GM21381 (cell line): ENCODE measurements at regions not wholly inside any gene's neighbourhood (a gene's known extent, or its start where the extent isn't known, plus 50 kb on each side); places are given as distances from the start of the nearest gene placed in this dataset.

Source experiments
- ATAC-seq: cut with Tn5 transposase; IDR thresholded peaks from one replicate; pipeline ENCODE4 v1.9.1; 2021; ENCODE audit warnings: mild to moderate bottlenecking, moderate library complexity; ENCODE audit not compliant: unreplicated experiment

DNA sequence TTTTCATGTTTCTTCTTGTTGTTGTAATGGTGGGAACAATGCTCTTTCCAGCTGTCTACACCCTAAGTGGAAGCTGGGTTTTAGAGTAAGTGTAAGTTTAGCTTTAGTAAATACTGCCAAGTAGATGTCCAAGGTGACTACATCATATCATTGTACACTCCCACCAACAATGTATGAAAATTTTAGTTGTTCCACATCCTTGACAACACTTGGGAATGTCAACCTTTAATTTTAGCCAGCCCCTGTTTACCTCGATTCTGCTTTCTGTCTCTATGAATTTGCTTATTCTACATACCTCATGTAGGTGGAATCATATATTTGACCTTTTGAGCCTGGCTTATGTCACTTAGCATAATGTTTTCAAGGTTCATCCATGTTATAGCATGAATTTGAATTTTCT lies 93.0 kb downstream of the MTPAP start:
- ATAC-seq = no peak

DNA sequence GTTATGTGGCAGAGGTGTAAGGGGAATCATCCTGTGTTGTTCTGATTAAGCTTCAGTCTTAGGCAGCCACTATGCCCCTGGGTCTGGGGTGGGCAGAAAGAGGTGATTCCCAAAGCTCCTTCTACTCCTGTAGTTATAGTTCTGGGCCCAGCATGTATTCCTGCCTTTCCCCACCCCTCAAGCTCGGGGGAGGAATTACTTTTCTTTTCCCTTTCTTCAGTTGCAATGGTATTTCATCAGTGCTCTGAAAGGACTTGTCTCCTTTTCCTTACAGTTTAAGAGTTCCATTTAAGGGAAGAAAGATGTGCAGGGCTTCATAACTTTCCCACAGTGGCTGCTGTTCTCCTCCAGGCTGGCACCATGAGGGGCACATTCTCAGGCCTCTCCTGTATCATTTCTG lies 94.2 kb downstream of the MTPAP start:
- no peak for ATAC-seq

DNA sequence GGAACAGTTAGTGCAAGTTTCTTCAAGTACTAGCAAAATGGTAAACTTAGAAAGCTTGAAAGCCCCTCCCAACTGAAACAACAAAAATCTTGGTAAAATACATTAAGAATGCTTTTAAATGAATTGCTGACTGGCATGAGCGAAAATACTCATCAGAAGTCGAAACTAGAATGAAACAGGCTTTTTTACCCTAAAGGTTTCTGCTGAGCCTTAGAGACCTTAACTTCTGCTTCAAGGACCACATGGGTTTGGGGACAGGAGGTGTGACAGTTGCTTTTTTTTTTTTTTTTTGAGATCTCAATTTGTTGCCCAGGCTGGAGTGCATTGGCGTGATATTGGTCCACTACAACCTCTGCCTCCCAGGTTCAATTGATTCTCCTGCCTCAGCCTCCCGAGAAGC lies 100.3 kb downstream of the MTPAP start:
- ATAC-seq = no peak

DNA sequence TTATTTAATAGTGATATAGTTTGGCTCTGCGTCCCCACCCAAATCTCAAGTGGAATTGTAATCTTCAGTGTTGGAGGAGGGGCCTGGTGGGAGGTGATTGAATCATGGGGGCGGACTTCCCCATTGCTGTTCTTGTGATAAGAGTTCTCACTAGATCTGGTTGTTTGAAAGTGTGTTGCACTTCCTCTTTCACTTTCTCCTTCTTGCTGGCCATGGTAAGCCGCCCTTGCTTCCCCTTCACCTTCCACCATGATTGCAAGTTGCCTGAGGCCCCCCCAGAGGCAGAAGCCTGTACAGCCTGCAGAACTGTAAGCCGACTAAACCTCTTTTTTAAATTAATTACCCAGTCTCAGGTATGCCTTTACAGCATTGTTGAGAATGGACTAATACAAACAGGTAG lies 101.4 kb downstream of the MTPAP start:
- ATAC-seq = no peak

DNA sequence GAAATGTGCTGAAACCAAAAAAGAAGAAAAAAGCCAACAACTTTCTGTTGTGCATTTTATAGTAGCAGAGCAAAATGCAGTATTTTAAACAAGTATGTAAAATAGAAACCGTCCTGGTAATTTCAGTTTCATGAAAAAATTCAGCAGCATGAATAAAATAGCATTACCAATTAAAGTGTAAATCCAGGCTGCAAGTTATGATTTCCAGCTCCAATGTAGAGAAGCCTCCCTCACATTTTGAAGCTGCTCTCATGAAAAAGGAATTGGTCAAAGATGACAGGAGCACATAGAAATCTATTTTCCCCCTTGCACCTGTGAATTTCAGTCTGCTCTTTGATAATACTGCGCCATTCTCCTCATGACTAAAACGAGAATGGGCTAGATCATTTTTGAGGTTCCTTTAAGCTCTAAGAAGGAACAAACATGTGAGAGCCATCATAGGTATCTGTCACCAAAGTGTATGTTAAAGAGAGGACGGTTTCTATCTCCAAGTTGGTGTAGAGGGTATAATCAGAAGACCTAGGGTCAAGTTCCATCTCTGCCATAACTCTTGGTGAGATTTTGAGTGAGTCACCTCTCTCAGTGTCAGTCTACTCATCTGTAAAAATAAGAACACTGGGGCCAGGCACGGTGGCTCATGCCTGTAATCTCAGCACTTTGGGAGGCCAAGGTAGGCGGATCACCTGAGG lies 107.5 kb downstream of the MTPAP start:
- no peak for ATAC-seq

DNA sequence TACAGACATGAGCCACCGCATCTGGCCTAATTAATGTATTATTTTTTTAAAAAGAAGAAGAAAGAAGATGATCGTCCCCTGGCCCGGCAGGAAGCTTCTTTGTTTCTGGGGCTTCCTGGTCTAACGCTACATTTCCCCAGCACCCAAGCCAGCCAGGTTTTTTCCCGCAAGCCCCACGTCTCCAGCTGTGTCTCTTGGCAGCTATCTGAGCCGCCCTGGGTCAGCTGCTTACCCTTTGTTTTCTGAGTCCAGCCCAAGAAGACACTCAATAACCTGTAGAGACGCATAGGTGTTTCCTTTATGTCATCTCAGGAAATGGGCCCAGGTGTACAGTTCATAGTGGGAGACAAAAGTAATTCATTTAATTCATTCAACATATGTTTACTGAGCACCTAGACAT lies 110.2 kb downstream of the MTPAP start:
- ATAC-seq = no peak

DNA sequence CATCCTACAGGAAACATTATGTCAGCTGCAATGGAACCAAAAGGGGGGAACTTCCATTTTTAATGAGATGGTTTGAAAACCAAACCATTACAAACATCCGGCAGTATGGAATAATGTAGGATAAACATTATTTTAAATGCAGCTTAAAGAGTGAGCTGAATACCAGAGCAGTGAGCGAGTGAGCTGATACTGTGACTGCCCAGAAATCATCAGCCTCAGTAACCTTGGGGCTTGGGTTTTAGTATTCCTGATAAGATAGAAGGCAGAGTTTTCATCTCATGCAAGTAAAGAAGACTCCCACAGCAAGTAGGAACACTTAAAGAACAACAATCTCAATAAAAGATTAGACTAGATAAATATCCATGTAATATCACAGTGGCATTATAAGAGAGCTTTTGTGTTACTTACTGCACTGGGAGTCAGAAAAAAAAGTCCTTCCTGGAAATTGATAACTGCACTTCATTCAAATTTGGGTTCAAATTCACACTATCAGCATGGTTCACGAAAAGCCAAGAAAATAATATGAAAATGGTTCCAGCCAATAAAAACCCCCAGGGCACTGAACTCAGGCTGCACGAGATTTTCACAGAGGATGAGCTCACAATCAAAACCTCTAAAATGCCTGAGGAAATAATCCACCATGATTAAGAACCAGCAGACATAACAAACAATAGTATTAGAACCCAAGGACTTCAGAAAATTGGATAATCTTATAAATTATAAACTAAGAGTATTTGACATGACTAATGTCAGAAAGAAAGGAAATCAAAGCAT lies 115.7 kb downstream of the MTPAP start:
- no peak for ATAC-seq

DNA sequence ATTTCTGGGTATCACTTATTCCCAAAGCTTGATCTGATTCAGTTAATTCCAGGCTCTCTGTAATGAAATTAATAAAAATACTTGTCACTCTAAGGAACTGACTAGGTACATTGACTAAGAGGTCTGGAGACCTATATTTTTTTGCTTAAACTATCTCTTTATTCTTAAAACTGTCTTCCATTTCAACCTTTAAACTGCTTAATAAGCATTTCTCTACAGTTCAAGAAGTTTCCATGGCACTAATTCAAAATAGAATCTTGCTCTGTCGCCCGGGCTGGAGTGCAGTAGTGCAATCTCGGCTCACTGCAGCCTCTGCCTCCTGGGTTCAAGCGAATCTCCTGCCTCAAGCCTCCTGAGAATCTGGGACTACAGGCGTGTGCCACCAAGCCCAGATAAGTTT lies 117.4 kb downstream of the MTPAP start:
- ATAC-seq = no peak

DNA sequence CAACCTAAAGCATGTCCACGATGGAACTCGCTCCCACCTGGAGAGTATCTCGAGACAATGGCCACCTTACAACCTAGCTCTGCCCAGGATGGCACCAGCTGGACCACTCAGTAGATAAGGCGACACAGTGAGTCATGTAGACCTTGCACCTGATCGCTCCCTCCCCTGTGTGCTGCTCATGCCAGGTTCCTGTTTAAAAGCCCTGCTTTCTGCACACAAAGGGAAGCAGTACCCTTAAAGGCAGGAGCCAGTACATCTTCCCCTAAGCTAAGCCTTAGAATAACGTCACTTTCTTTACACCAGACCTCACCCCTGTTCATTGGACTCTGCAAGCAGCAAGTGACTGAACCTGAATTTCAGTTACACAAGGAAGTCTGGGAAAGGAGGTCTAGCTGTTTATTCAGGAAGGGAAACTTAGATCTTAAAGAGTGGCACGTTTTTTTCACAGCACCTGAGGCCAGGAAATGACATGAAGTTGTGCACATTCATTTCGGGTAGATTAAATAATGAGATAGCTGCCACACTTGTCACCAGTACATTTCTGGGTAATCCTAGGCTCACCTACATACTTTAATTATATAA lies 117.9 kb downstream of the MTPAP start:
- no peak for ATAC-seq

DNA sequence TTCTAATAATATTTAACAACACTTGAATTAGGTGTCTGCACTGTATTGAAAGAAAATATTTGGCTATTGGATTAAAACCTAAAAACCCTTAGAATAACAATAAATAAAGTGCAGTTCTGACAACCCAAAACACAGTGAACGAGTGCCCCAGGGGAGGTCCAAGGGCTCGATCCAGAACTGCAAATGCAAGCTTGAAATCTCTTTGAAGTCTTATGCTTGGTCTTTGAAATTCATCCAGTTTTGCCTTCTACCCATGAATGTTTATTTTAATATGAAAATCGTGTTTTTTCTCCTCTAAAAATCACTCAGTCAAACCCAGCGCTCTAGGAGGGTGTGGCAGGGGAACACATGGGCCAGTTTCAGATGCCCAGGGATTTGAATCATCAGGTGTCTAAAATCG lies 119.5 kb downstream of the MTPAP start:
- ATAC-seq = no peak

DNA sequence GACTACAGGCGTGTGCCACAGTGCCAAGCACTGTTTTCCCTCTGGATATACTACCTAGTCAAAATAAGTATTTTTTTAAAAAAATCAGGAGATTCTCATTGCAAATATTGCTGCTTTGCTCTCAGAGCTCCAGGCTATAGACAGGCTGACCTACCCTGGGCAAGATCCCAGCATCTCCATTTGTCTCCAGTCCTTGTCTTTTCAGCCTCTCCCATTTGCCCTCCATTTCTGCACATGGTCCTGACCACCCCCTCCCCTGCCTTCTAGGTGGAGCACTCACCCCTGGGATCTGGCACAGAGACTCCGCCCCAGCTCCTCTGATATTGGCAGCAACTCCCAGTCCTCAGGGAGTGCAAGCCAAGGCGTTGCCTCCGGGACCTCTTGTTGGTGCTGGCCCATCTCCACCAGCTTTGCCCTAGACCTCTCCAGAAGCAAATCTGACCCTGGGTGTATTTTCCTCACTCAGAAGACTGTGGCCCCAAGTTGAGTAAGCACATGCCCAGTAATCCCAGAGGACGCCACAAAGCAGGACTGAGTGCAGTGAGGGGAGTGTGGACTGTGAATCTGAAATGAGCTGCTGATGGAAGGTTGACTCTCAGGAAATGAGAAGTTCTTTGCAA lies 120.6 kb downstream of the MTPAP start:
- ATAC-seq = no peak

DNA sequence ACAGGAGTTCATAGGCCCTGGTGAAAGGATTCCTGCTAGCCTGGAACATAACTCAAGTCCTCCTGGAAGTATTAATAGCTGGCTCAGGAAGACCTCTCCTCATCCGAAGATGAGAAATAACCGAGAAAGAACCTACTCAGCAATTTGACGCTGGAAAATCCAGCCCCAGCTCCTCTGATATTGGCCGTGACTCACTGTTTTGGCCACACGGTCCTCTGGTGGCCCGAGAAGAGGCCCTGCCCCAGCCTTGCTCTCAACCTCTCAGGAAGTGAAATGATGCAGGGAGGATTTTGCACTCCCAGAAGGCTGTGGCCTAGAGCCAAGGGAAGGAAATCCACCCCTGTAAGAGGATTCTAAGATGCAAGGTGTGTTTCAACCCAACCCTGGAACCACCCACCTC lies 121.6 kb downstream of the MTPAP start:
- no peak for ATAC-seq

DNA sequence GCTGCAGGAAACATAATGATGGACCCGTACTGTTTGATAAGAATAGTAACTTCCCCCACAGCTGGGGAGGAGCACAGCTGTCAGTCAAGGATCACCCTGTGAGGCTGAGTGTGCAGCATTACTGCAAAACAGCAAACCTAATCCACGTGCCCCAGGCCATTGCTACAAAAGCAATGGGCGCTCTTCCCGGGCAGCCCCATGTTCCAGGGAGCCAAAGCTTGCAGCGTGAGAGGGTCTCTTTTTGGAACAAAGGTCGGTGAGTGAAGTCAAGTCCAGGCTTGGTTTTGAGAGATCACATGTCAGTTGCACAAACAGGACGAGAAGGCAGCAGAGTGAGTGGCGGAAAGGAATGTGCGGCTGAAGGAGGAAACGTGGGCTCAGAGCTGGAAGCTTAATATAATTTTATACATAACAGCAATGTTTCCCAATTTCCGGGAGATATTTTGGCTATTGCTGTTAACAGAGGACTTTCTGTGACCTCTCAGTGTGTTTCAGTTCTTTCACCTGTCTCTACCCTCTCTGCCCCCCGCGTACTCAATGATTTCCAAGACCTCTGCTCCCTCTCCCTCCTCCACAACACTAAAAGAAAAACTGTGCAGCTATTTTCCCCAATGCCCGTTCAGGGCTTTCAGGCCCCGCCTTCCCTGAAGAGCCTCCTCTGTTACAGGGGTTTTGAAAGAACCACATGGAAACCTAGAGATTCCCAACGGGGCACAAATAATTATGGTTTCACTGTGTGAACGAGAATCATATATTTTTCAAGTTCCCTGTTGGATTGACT lies 128.9 kb downstream of the MTPAP start:
- ATAC-seq = no peak

DNA sequence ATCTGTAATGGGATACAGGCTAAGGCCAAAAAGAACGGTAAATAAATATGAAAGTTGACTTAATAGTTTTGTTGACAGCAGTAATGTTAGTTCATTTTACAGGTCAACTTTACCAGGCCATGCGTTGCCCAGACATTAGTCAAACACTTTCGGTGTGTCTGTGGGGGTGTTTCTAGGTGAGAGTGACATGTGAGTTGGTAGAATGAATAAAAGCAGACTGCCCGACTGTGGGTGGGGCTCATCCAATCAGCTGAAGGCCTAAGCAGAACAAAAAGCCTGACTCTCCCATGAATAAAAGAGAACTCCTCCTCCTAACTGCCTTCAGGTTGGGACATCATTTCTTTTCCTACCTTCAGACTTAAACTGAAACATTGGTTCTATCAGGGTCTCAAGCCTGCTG lies 132.3 kb downstream of the MTPAP start:
- no peak for ATAC-seq

DNA sequence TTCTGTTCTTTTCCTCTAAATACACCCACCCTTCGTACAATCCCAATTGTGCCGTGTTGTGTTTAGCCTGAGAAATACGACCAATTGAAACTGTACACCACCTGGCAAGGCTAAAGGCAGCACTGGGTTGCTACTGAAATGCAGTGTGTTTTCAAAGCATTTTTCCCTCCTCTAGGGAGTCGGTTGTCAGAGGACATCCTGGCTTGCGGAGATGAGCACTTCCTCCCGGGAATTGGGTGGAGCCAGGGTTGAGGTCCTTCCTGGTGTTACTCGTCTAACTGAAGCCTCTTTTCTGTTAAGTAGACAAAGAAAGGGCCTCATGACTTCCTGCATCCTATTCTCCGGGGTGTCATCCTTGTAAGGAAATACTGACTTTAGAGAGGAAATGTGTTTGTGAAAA lies 133.5 kb downstream of the MTPAP start:
- no peak for ATAC-seq

DNA sequence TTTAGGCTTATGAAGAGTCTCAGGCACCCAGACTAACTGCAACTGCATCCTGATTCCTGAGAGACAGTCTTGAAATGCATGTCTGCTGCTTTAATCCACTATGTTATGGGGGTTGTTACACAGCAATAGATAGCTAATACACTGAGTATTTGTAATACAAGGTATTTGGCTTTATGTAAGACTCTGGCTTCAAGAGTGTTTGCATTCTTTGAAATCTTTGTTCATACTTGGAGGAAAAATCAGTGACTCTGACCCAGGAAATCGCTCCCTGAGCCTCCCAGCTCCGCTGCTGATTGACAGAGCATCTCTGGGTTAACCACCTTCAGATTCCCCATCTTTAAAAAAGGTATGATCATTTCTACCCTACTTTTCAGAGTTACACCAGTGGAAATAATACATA lies 133.9 kb downstream of the MTPAP start:
- no peak for ATAC-seq

DNA sequence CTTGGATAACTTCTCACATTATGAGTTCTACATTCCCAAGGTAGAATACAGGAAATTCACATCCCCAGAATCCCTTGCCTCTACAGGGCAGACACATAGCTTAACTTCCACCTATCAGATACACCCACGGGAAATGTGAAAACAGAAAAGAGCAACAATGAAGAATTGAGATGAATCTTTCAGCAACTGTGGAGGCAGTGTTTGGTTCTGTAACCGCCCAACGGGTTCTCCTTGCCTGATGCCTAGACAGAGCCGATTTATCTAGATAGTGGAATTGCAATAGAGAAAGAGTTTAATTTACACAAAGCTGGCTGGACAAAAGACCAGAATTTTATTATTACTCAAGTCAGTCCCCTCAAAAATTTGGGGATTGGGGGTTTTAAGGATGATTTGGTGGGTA lies 138.8 kb downstream of the MTPAP start:
- ATAC-seq = no peak

DNA sequence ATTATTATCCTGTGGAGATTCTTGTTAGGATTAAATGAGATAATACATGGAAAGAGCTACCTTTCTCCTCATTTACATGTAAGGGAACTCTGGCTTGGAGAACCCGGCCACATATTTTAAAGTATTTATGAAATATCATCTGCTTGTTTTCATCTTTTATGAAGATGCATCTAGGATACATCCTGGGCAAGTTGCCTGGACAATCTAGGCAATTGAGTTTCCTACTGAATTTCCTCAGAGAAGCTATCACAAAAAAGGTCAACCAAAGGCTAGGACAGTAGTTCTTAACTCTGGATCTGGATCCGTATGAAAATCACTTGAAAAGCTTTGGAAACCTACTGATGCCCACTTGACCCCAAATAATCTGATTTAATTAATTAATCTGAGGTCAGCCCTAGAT lies 140.7 kb downstream of the MTPAP start:
- ATAC-seq = no peak

DNA sequence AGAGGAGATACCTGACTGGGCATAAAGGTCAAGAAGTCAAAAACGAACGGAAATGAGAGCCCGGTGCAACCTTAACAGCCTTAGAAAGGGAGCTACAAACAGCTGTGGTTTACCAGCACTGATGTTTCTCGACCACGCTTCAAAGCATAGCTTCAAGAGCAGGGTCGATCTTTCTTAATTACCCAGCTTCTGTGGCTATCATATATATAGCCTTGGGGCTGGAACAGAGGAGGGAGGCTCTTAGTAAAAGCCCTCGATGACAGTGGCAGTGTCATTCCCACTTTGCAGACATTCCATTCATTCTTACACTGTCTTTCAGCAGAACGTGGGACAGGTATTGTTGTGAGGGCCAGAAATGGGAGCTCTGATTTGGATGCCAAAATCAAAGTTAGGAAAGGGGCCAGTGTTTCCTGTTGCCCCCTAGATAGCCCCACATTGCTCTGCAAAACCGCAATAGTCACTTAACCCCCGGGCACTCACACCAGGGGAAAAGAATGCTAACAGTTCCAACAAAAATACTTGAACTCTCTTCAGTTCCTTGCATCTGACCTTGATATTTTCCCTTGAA lies 141.5 kb downstream of the MTPAP start:
- ATAC-seq = no peak

DNA sequence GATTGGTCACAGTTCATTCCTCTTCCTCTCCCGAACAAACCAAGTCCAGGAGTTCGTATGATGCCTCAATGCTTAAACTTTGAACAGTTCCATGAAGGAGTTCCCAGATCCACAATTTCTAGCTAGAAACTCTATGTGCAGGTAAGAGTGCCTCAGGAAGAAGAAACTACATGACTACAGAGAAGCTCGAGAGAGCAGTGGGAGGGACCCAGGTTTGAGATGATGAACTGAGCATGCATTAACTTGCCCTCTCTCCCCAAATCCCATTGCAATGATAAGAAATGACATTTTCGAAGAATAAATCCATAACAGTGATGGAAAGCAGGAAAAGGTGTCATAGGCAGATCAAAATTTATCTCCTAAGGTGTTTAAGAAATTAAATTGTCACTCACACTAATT lies 140.6 kb upstream of the JCAD start:
- ATAC-seq = no peak
